ENCODE measurements at regions not wholly inside any gene's neighbourhood (a gene's known extent, or its start where the extent isn't known, plus 50 kb on each side); places are given as distances from the start of the nearest gene placed in this dataset.

- ATAC-seq (ENCODE audit: low FRiP score) (no peak), DNase-seq (ENCODE audit: low spot score) (no peak)
- no peak for TF ChIP-seq CTCF (IDR thresholded peaks at IDR 0.05)
Measured at GRCh38 chr12:25058012-25058411, 109.1 kb upstream of the BCAT1 start.

- DNase-seq (ENCODE audit: low spot score) (no peak), ATAC-seq (ENCODE audit: low FRiP score) (no peak)
- TF ChIP-seq CTCF (IDR thresholded peaks at IDR 0.05) = no peak
Measured at GRCh38 chr12:25056486-25057130, 107.7 kb upstream of the BCAT1 start.

GRCh38 chr12:25056011-25056410 is 107.1 kb upstream of the BCAT1 start:
- ATAC-seq (ENCODE audit: low FRiP score) = no peak
- no peak for TF ChIP-seq CTCF (IDR thresholded peaks at IDR 0.05)
- no peak for DNase-seq (ENCODE audit: low spot score)

- DNase-seq (ENCODE audit: low spot score) (no peak), ATAC-seq (ENCODE audit: low FRiP score) (no peak)
- no peak for TF ChIP-seq CTCF (IDR thresholded peaks at IDR 0.05)
Measured at GRCh38 chr12:25054783-25055144, 105.9 kb upstream of the BCAT1 start.

- no peak for TF ChIP-seq CTCF (IDR thresholded peaks at IDR 0.05)
- no peak for ATAC-seq (ENCODE audit: low FRiP score)
- no peak for DNase-seq (ENCODE audit: low spot score)
Measured at GRCh38 chr12:25054076-25054782, 105.3 kb upstream of the BCAT1 start.

GRCh38 chr12:25052914-25053211 is 104.0 kb upstream of the BCAT1 start:
- DNase-seq (ENCODE audit: low spot score) (no peak), ATAC-seq (ENCODE audit: low FRiP score) (no peak)
- no peak for TF ChIP-seq CTCF (IDR thresholded peaks at IDR 0.05)

GRCh38 chr12:25052196-25052913 is 103.5 kb upstream of the BCAT1 start:
- DNase-seq (ENCODE audit: low spot score) (no peak), ATAC-seq (ENCODE audit: low FRiP score) (no peak)
- TF ChIP-seq CTCF (IDR thresholded peaks at IDR 0.05) = no peak
